ENCODE measurements at regions not wholly inside any gene's neighbourhood (a gene's known extent, or its start where the extent isn't known, plus 50 kb on each side); places are given as distances from the start of the nearest gene placed in this dataset.

DNA sequence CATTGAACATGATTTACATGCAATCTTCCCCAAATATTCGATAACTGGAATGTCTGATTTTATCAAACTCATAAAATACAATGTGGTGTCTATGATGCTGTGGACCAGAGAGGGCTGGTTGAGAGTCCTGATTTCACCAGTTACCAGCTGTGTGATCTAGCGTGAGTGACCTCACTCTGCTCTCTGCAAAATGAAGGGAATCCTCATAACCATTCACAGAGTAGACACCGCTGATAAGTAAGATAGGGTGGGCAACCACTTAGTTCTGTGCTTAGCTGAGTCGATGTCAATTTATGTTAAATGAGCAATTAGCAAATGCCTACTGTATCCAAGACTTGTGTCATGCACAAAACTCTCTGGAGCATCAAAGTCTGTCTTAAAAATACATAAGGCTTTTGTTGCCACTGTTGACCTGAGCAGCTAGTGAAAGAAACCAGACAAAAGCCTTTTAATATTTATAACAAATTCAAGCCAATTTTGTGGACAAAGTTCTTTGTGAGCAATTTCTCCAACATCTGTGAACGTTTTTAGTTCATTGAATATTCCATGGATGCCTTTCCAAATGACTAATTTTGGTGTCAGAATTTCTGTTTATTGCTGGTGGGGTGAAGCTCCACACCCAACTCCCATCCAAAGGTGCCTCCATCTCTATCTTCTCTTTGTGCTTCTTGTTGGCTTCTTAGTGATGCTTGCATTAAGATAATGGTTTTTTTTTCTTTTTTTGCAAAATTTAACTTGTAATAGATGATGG lies 314.2 kb downstream of the ADRA2A start:
- Histone ChIP-seq H3K27ac (ENCODE audit: insufficient read depth, low read length) (no peak overlapping the region), H3K4me3 (ENCODE audit: insufficient read depth, low read depth, low read length) (no peak overlapping the region), H2BK20ac (ENCODE audit: low read depth, low read length) (no peak overlapping the region), H3K4me2 (ENCODE audit: low read depth, low read length) (no peak overlapping the region), H2BK120ac (ENCODE audit: low read depth, low read length) (no peak overlapping the region), H2AK9ac (replicated peaks; ENCODE audit: low read depth, low read length, poor library complexity) (no peak overlapping the region), H3K9me1 (ENCODE audit: insufficient read depth, low read length) (no peaks in the 10 kb centered on the region), H3K27me3 (ENCODE audit: control insufficient read depth, insufficient read depth, low read length) (no peaks in the 10 kb centered on the region), H3K79me1 (ENCODE audit: low read depth in 1 of 2, low read length in 2 of 2) (no peaks in the 10 kb centered on the region), H3K56ac (ENCODE audit: extremely low read depth, insufficient read depth, low read length) (no peak overlapping the region), H3K18ac (ENCODE audit: low read depth, low read length) (no peak overlapping the region), H2AFZ (replicated peaks; ENCODE audit: low read length, poor library complexity) (no peak overlapping the region), H3K4ac (ENCODE audit: low read depth, low read length) (no peak overlapping the region), H3K36me3 (ENCODE audit: control insufficient read depth, insufficient read depth, low read length) (no peaks in the 10 kb centered on the region), H4K5ac (ENCODE audit: low read depth, low read length) (no peak overlapping the region), H3K14ac (replicated peaks; ENCODE audit: low read depth, low read length) (no peak overlapping the region), H2BK5ac (ENCODE audit: low read depth, low read length, poor library complexity, severe bottlenecking) (no peak overlapping the region), H3K9me3 (ENCODE audit: control insufficient read depth, insufficient read depth, low read length) (peaks cover 19% of the 10 kb centered on the region), H2BK15ac (ENCODE audit: low read depth, low read length) (no peak overlapping the region), H4K20me1 (ENCODE audit: insufficient read depth, low read length) (no peaks in the 10 kb centered on the region), H2AK5ac (ENCODE audit: low read depth, low read length) (no peak overlapping the region), H3K23ac (ENCODE audit: low read depth, low read length) (no peak overlapping the region), H4K91ac (ENCODE audit: insufficient read depth, low read depth, low read length) (no peak overlapping the region), H3K4me1 (ENCODE audit: control insufficient read depth, insufficient read depth, low read length) (no peaks in the 10 kb centered on the region), H4K8ac (ENCODE audit: low read depth in 2 of 2, low read length in 2 of 2) (no peak overlapping the region), H3K9ac (ENCODE audit: low read depth, low read length) (no peak overlapping the region)
- DNase-seq, result no peak
- intact Hi-C loops (cut with micrococcal nuclease), result no loop called here
- no peak for ATAC-seq (ENCODE audit: low read depth)
- ChIA-PET POLR2A (ENCODE audit: unreplicated experiment) (no interaction called here), CTCF (no interaction called here)
- no TSS peak for BruUV-seq (replicated peaks)
- in situ Hi-C loops (cut with MboI; ENCODE audit: low sequenced_read_pairs), result no loop called here
- dilution Hi-C loops (cut with HindIII; ENCODE audit: low sequenced_read_pairs, unreplicated experiment), result no loop called here
- TF ChIP-seq SMC3 (IDR thresholded peaks at IDR 0.05; ENCODE audit: low read depth, low read length) (no peak), MAFK (IDR thresholded peaks at IDR 0.05; ENCODE audit: low read depth, low read length) (no peak), RAD21 (IDR thresholded peaks at IDR 0.05; ENCODE audit: low read length) (no peak), BHLHE40 (IDR thresholded peaks at IDR 0.05; ENCODE audit: low read depth, low read length) (no peak), USF2 (IDR thresholded peaks at IDR 0.05; ENCODE audit: low read depth, low read length) (no peak), RFX5 (IDR thresholded peaks at IDR 0.05; ENCODE audit: low read depth, low read length) (no peak)
- no CpG with 5 or more reads among the region's 5 CpGs for WGBS, 2 experiments (ENCODE audit: extremely low coverage in 2 of 2, insufficient read length in 1 of 2)
